ENCODE measurements at regions not wholly inside any gene's neighbourhood (a gene's known extent, or its start where the extent isn't known, plus 50 kb on each side); places are given as distances from the start of the nearest gene placed in this dataset.
"Not testable (repeated sequence)": the region's sequence is repeated elsewhere in the genome, so short reads cannot be mapped to it uniquely, and the experiment has no call there.

- DNase-seq = no peak
Measured at GRCh38 chr2:193885419-193885818, 1690.7 kb upstream of the TMEFF2 start.

- DNase-seq = no peak
Measured at GRCh38 chr2:193883820-193884219, 1689.1 kb upstream of the TMEFF2 start.

GRCh38 chr2:193876980-193877379, 1682.2 kb upstream of the TMEFF2 start:
- no peak for DNase-seq

GRCh38 chr2:193869564-193869963, 1674.8 kb upstream of the TMEFF2 start:
- no peak for DNase-seq

GRCh38 chr2:193868833-193869232, 1674.1 kb upstream of the TMEFF2 start:
- DNase-seq = no peak

- no peak for DNase-seq
Measured at GRCh38 chr2:193868132-193868531, 1673.4 kb upstream of the TMEFF2 start.

GRCh38 chr2:193867454-193867853, 1672.7 kb upstream of the TMEFF2 start:
- DNase-seq = no peak

- no peak for DNase-seq
Measured at GRCh38 chr2:193861557-193861956, 1666.8 kb upstream of the TMEFF2 start.

- DNase-seq = no peak
Measured at GRCh38 chr2:193847991-193848390, 1653.3 kb upstream of the TMEFF2 start.

- DNase-seq = no peak
Measured at GRCh38 chr2:193847130-193847529, 1652.4 kb upstream of the TMEFF2 start.

- DNase-seq = peak; percentile 16
Measured at GRCh38 chr2:193845604-193846003, 1650.9 kb upstream of the TMEFF2 start.

GRCh38 chr2:193843675-193844074, 1648.9 kb upstream of the TMEFF2 start:
- no peak for DNase-seq

GRCh38 chr2:193841384-193842150, 1646.8 kb upstream of the TMEFF2 start:
- DNase-seq = no peak

GRCh38 chr2:193837111-193837738, 1642.5 kb upstream of the TMEFF2 start:
- DNase-seq = no peak

GRCh38 chr2:193836424-193837006, 1641.8 kb upstream of the TMEFF2 start:
- DNase-seq = not testable (repeated sequence)

GRCh38 chr2:193833895-193834294, 1639.2 kb upstream of the TMEFF2 start:
- not testable (repeated sequence) for DNase-seq

GRCh38 chr2:193824474-193824873, 1629.7 kb upstream of the TMEFF2 start:
- no peak for DNase-seq

- no peak for DNase-seq
Measured at GRCh38 chr2:193818801-193819499, 1624.2 kb upstream of the TMEFF2 start.

GRCh38 chr2:193816008-193816407, 1621.3 kb upstream of the TMEFF2 start:
- no peak for DNase-seq

GRCh38 chr2:193810533-193810932, 1615.8 kb upstream of the TMEFF2 start:
- DNase-seq = no peak

- DNase-seq = no peak
Measured at GRCh38 chr2:193808877-193809276, 1614.1 kb upstream of the TMEFF2 start.

- DNase-seq = no peak
Measured at GRCh38 chr2:193806088-193806774, 1611.5 kb upstream of the TMEFF2 start.

- no peak for DNase-seq
Measured at GRCh38 chr2:193796847-193797246, 1602.1 kb upstream of the TMEFF2 start.

Data from NCI-H510A treated with DMSO at 0.1 percent for 48 hours (cell line).